Effector memory CD8-positive, alpha-beta T cell (primary cell): ENCODE measurements at regions not wholly inside any gene's neighbourhood (a gene's known extent, or its start where the extent isn't known, plus 50 kb on each side); places are given as distances from the start of the nearest gene placed in this dataset.

Experiments
- ATAC-seq: fragments of 150-1000 bp; cut with Tn5 transposase; replicated peaks from 2 replicates; pipeline ENCODE4 v1.10.0; 2021; ENCODE audit warnings: mild to moderate bottlenecking, moderate library complexity
- DNase-seq, 3 experiments: peaks; one replicate each; pipeline ENCODE4 v3.0.0; 2021
- H3K27ac Mint-ChIP-seq, 2 donors: one replicate each; pipeline ENCODE4 v1.8.0; 2022; ENCODE audit warnings: mild to moderate bottlenecking in 2 of 2, mixed read lengths in 2 of 2, moderate library complexity in 2 of 2
- H3K27me3 Mint-ChIP-seq, 2 donors: one replicate each; pipeline ENCODE4 v1.8.0; 2022; ENCODE audit warnings: mixed read lengths in 2 of 2
- H3K36me3 Mint-ChIP-seq: one replicate; pipeline ENCODE4 v1.8.0; 2022; ENCODE audit warnings: mild to moderate bottlenecking, moderate library complexity, mixed read lengths; ENCODE audit not compliant: insufficient read depth
- H3K4me1 Mint-ChIP-seq, 2 donors: one replicate each; pipeline ENCODE4 v1.8.0; 2022; ENCODE audit warnings: low read depth in 2 of 2, mixed read lengths in 2 of 2
- H3K4me3 Mint-ChIP-seq, 2 donors: one replicate each; pipeline ENCODE4 v1.8.0; 2022; ENCODE audit warnings: mild to moderate bottlenecking in 2 of 2, mixed read lengths in 2 of 2, moderate library complexity in 2 of 2
- H3K9me3 Mint-ChIP-seq, 2 donors: one replicate each; pipeline ENCODE4 v1.8.0; 2022; ENCODE audit warnings: mixed read lengths in 2 of 2

DNA sequence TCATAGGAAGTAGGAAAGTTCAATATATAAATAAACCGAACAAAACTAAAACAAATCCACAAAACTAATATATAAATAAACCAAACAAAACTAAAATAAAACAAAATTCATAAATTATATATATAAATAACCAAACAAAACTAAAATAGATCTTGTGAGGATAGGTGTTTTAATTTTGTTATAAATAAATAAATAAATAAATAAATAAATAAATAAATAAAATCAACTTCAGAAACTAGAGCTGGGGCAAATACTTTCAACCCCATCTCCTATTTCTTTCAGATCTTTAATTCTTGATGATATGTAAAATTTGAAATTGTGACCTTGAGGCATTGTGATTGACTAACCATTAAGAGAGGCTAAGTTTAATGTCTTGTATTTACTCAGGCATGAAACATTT, 416.1 kb downstream of the SAMD5 start:
- Mint-ChIP-seq H3K4me1 (no peaks in the 10 kb centered on the region), H3K4me3 (no peak overlapping the region), H3K27me3 (no peaks in the 10 kb centered on the region)

DNA sequence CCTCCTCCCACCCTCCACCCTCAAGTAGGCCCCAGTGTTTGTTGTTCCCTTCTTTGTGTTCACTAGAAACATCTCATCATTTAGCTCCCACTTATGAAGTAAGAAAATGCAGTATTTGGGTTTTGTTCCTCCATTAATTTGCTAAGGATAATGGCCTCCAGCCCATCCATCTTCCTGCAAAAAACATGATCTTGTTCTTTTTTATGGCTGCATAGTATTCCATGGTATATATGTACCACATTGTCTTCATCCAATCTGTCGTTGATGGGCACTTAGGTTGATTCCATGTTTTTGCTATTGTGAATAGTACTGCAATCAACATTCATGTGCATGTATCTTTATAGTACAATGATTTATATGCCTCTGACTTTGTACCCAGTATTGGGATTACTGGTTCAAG, 416.8 kb upstream of the SASH1 start:
- ATAC-seq: no peak

More for the DNA sequence above, 416.1 kb downstream of the SAMD5 start:
- Mint-ChIP-seq H3K9me3 (peaks cover 0 to 1% of the 10 kb centered on the region in 2 donors), H3K36me3 (no peaks in the 10 kb centered on the region), H3K27ac (no peak overlapping the region)
- ATAC-seq: no peak
- no peak for DNase-seq

GRCh38 chr6:147930745-147931144, 411.9 kb upstream of the SASH1 start:
- ATAC-seq: no peak
- DNase-seq: no peak
- Mint-ChIP-seq H3K4me1 (no peaks in the 10 kb centered on the region), H3K27me3 (no peaks in the 10 kb centered on the region), H3K4me3 (no peak overlapping the region), H3K36me3 (no peaks in the 10 kb centered on the region), H3K9me3 (peaks cover 5 to 18% of the 10 kb centered on the region in 2 donors), H3K27ac (no peak overlapping the region)

More for the DNA sequence above, 416.8 kb upstream of the SASH1 start:
- no peaks in the 10 kb centered on the region for H3K27me3 Mint-ChIP-seq
- H3K9me3 Mint-ChIP-seq: peaks cover 1 to 10% of the 10 kb centered on the region in 2 donors
- H3K36me3 Mint-ChIP-seq: no peaks in the 10 kb centered on the region
- H3K27ac Mint-ChIP-seq: no peak overlapping the region
- H3K4me3 Mint-ChIP-seq: no peak overlapping the region
- H3K4me1 Mint-ChIP-seq: no peaks in the 10 kb centered on the region
- no peak for DNase-seq

- Mint-ChIP-seq H3K4me1 (no peaks in the 10 kb centered on the region), H3K36me3 (no peaks in the 10 kb centered on the region), H3K4me3 (no peak overlapping the region), H3K27ac (no peak overlapping the region), H3K9me3 (peaks cover 4 to 18% of the 10 kb centered on the region in 2 donors), H3K27me3 (no peaks in the 10 kb centered on the region)
- ATAC-seq (no peak), DNase-seq (no peak)
Measured at GRCh38 chr6:147933224-147933623, 409.4 kb upstream of the SASH1 start.

- Mint-ChIP-seq H3K9me3 (peaks cover 6 to 9% of the 10 kb centered on the region in 2 donors), H3K4me3 (no peak overlapping the region), H3K4me1 (no peaks in the 10 kb centered on the region), H3K27me3 (no peaks in the 10 kb centered on the region), H3K36me3 (no peaks in the 10 kb centered on the region), H3K27ac (no peak overlapping the region)
- ATAC-seq: no peak
- DNase-seq: no peak
Measured at GRCh38 chr6:147935656-147936055, 407.0 kb upstream of the SASH1 start.

- Mint-ChIP-seq H3K36me3 (no peaks in the 10 kb centered on the region), H3K27ac (no peak overlapping the region), H3K9me3 (peaks cover 6 to 7% of the 10 kb centered on the region in 2 donors), H3K4me3 (no peak overlapping the region), H3K4me1 (no peaks in the 10 kb centered on the region), H3K27me3 (no peaks in the 10 kb centered on the region)
- no peak for ATAC-seq
- DNase-seq: no peak
Measured at GRCh38 chr6:147936703-147937470, 405.8 kb upstream of the SASH1 start.

- no peak for ATAC-seq
- Mint-ChIP-seq H3K36me3 (no peaks in the 10 kb centered on the region), H3K27ac (no peak overlapping the region), H3K4me1 (no peaks in the 10 kb centered on the region), H3K9me3 (peaks cover 11 to 22% of the 10 kb centered on the region in 2 donors), H3K27me3 (no peaks in the 10 kb centered on the region), H3K4me3 (no peak overlapping the region)
- DNase-seq: no peak
Measured at GRCh38 chr6:147941143-147941542, 401.5 kb upstream of the SASH1 start.

- no peaks in the 10 kb centered on the region for H3K27me3 Mint-ChIP-seq
- H3K4me1 Mint-ChIP-seq: no peaks in the 10 kb centered on the region
- no peak for ATAC-seq
- no peak overlapping the region for H3K27ac Mint-ChIP-seq
- H3K9me3 Mint-ChIP-seq: peaks cover 11 to 22% of the 10 kb centered on the region in 2 donors
- no peaks in the 10 kb centered on the region for H3K36me3 Mint-ChIP-seq
- no peak overlapping the region for H3K4me3 Mint-ChIP-seq
- DNase-seq: no peak
Measured at GRCh38 chr6:147942363-147942762, 400.3 kb upstream of the SASH1 start.

- ATAC-seq (no peak), DNase-seq (no peak)
- Mint-ChIP-seq H3K36me3 (no peaks in the 10 kb centered on the region), H3K27me3 (no peaks in the 10 kb centered on the region), H3K9me3 (peaks cover 9 to 22% of the 10 kb centered on the region in 2 donors), H3K4me1 (no peaks in the 10 kb centered on the region), H3K27ac (no peak overlapping the region), H3K4me3 (no peak overlapping the region)
Measured at GRCh38 chr6:147944122-147944521, 398.5 kb upstream of the SASH1 start.

GRCh38 chr6:147947521-147947920, 395.1 kb upstream of the SASH1 start:
- DNase-seq (no peak), ATAC-seq (no peak)
- H3K4me1 Mint-ChIP-seq: no peaks in the 10 kb centered on the region
- no peak overlapping the region for H3K27ac Mint-ChIP-seq
- peaks cover 15 to 22% of the 10 kb centered on the region in 2 donors for H3K9me3 Mint-ChIP-seq
- peaks cover 2% of the 10 kb centered on the region for H3K36me3 Mint-ChIP-seq
- no peaks in the 10 kb centered on the region for H3K27me3 Mint-ChIP-seq
- H3K4me3 Mint-ChIP-seq: no peak overlapping the region

GRCh38 chr6:147949981-147950622, 392.5 kb upstream of the SASH1 start:
- H3K27me3 Mint-ChIP-seq: no peaks in the 10 kb centered on the region
- no peak for DNase-seq
- ATAC-seq: no peak
- H3K36me3 Mint-ChIP-seq: peaks cover 2% of the 10 kb centered on the region
- peaks cover 3 to 6% of the 10 kb centered on the region in 2 donors for H3K9me3 Mint-ChIP-seq
- no peaks in the 10 kb centered on the region for H3K4me1 Mint-ChIP-seq
- no peak overlapping the region for H3K4me3 Mint-ChIP-seq
- no peak overlapping the region for H3K27ac Mint-ChIP-seq

GRCh38 chr6:147950623-147950987, 392.0 kb upstream of the SASH1 start:
- Mint-ChIP-seq H3K4me3 (no peak overlapping the region), H3K27ac (no peak overlapping the region), H3K9me3 (peaks cover 0 to 6% of the 10 kb centered on the region in 2 donors)

DNA sequence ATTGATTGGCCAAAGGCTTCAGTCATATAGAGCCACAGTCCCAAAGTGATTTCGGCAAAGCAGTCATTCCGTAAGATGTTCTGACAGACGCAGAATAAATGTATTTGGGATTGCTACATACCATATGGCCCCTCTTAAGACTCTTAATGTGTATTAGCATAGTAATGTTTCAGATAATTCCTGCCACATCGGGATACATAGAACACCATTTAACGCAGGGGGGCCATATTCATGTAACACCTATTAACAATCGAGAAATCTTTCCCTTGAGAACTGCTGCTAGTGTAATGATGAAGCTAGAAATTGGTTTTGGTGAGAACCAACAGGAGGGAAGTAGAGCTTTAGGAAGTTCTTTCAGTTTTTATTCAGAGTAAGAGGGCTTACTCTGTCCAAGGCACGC, 390.9 kb upstream of the SASH1 start:
- no peak overlapping the region for H3K27ac Mint-ChIP-seq
- H3K4me1 Mint-ChIP-seq: no peaks in the 10 kb centered on the region
- no peak overlapping the region for H3K4me3 Mint-ChIP-seq
- H3K27me3 Mint-ChIP-seq: no peaks in the 10 kb centered on the region
- peaks cover 0 to 6% of the 10 kb centered on the region in 2 donors for H3K9me3 Mint-ChIP-seq
- H3K36me3 Mint-ChIP-seq: peaks cover 2% of the 10 kb centered on the region
- ATAC-seq: no peak
- DNase-seq: no peak

More at GRCh38 chr6:147950623-147950987, 392.0 kb upstream of the SASH1 start:
- peaks cover 2% of the 10 kb centered on the region for H3K36me3 Mint-ChIP-seq
- no peaks in the 10 kb centered on the region for H3K4me1 Mint-ChIP-seq
- ATAC-seq: no peak
- no peak for DNase-seq
- no peaks in the 10 kb centered on the region for H3K27me3 Mint-ChIP-seq

GRCh38 chr6:147954938-147955337, 387.7 kb upstream of the SASH1 start:
- DNase-seq: no peak
- no peak overlapping the region for H3K4me3 Mint-ChIP-seq
- H3K4me1 Mint-ChIP-seq: no peaks in the 10 kb centered on the region
- peaks cover 0 to 6% of the 10 kb centered on the region in 2 donors for H3K9me3 Mint-ChIP-seq
- H3K36me3 Mint-ChIP-seq: peaks cover 2% of the 10 kb centered on the region
- ATAC-seq: no peak
- no peak overlapping the region for H3K27ac Mint-ChIP-seq
- no peaks in the 10 kb centered on the region for H3K27me3 Mint-ChIP-seq
